NCI-H1930 (cell line): ENCODE measurements at regions not wholly inside any gene's neighbourhood (a gene's known extent, or its start where the extent isn't known, plus 50 kb on each side); places are given as distances from the start of the nearest gene placed in this dataset.
"Not testable (repeated sequence)": the region's sequence is repeated elsewhere in the genome, so short reads cannot be mapped to it uniquely, and the experiment has no call there.

Experiments used
- DNase-seq, 2 experiments: peaks; one replicate each; lab custom pipeline; 2025; lab: John Stamatoyannopoulos, UW

- no peak for DNase-seq
These were observed 245.8 kb downstream of the AACS start for GRCh38 chr12:125311050-125311449.

- no peak for DNase-seq
These were observed 247.2 kb downstream of the AACS start for GRCh38 chr12:125312471-125312870.

GRCh38 chr12:125314051-125314755, 249.0 kb downstream of the AACS start:
- DNase-seq, result no peak

- no peak for DNase-seq
These were observed 250.5 kb downstream of the AACS start for GRCh38 chr12:125315771-125316170.

- no peak for DNase-seq
These were observed 254.9 kb downstream of the AACS start for GRCh38 chr12:125320177-125320576.

GRCh38 chr12:125324861-125325490, 259.7 kb downstream of the AACS start:
- DNase-seq, result no peak

GRCh38 chr12:125329239-125330102, 264.2 kb downstream of the AACS start:
- no peak for DNase-seq

GRCh38 chr12:125330645-125331341, 265.6 kb downstream of the AACS start:
- DNase-seq, result peak in 1 of 2 experiments; percentile 27

- no peak for DNase-seq
These were observed 266.3 kb downstream of the AACS start for GRCh38 chr12:125331342-125332052.

GRCh38 chr12:125332900-125333299, 267.7 kb downstream of the AACS start:
- DNase-seq, result no peak

- no peak for DNase-seq
These were observed 271.0 kb downstream of the AACS start for GRCh38 chr12:125336246-125336645.

GRCh38 chr12:125340791-125341190, 275.6 kb downstream of the AACS start:
- peak in 1 of 2 experiments; percentile 5 for DNase-seq

GRCh38 chr12:125341422-125341821, 276.2 kb downstream of the AACS start:
- no peak for DNase-seq

- no peak for DNase-seq
These were observed 278.4 kb downstream of the AACS start for GRCh38 chr12:125343649-125344048.

GRCh38 chr12:125346362-125346761, 281.1 kb downstream of the AACS start:
- DNase-seq, result no peak

GRCh38 chr12:125351788-125352187, 286.6 kb downstream of the AACS start:
- no peak for DNase-seq

- DNase-seq, result not testable (repeated sequence)
These were observed 287.8 kb downstream of the AACS start for GRCh38 chr12:125353002-125353401.

GRCh38 chr12:125353871-125354270, 288.6 kb downstream of the AACS start:
- DNase-seq, result no peak

GRCh38 chr12:125355614-125356013, 290.4 kb downstream of the AACS start:
- no peak for DNase-seq

GRCh38 chr12:125356111-125356510, 290.9 kb downstream of the AACS start:
- no peak for DNase-seq

- no peak for DNase-seq
These were observed 292.3 kb downstream of the AACS start for GRCh38 chr12:125357561-125357960.
